Transverse colon (tissue), 4 donors: ENCODE measurements at regions not wholly inside any gene's neighbourhood (a gene's known extent, or its start where the extent isn't known, plus 50 kb on each side); places are given as distances from the start of the nearest gene placed in this dataset.
"Not testable (repeated sequence)": the region's sequence is repeated elsewhere in the genome, so short reads cannot be mapped to it uniquely, and the experiment has no call there.

ENCODE experiments used
- DNase-seq: peaks from one replicate; pipeline ENCODE4 v3.0.0-alpha.2; 2019
- H3K27ac ChIP-seq, 4 donors: fragments of 200-600 bp; sonication (generic); 2 replicates each; pipeline ENCODE4 v1.5.1; 2016 to 2018; ENCODE audit warnings: inconsistent platforms in 4 of 4
- H3K27me3 ChIP-seq: fragments of 200-600 bp; sonication (generic); 2 replicates; pipeline ENCODE4 v1.5.1; 2017; ENCODE audit warnings: inconsistent platforms
- H3K36me3 ChIP-seq, 4 donors: fragments of 200-600 bp; sonication (generic); 2 replicates each; pipeline ENCODE4 v1.5.1; 2017 to 2019; ENCODE audit warnings: inconsistent platforms in 4 of 4
- H3K4me1 ChIP-seq, 4 donors: fragments of 200-600 bp; sonication (generic); 2 replicates each; pipeline ENCODE4 v1.5.1; 2017 to 2020; ENCODE audit warnings: inconsistent platforms in 4 of 4
- H3K4me3 ChIP-seq, 4 donors: fragments of 200-600 bp; sonication (generic); 1 replicate in 1 of 4; 2 replicates in 3 of 4; pipeline versions ENCODE4 v1.5.1 to v1.6.1; 2017 to 2019; ENCODE audit warnings: inconsistent platforms in 4 of 4
- H3K9me3 ChIP-seq, 2 donors: fragments of 200-600 bp; sonication (generic); 2 replicates each; pipeline ENCODE4 v1.5.1; 2017 to 2019; ENCODE audit warnings: inconsistent platforms in 2 of 2
- EP300 ChIP-seq: sonication (generic); formaldehyde crosslinking; IDR thresholded peaks from one replicate; pipeline ENCODE4 v1.6.1; 2017; ENCODE audit warnings: antibody characterized with exemption, low read depth
- POLR2A ChIP-seq: fragments of 450-650 bp; IDR thresholded peaks from one replicate; pipeline ENCODE4 v1.6.1; 2016; ENCODE audit warnings: antibody characterized with exemption, mild to moderate bottlenecking, moderate library complexity
- POLR2AphosphoS5 ChIP-seq, 3 donors: sonication (generic); formaldehyde crosslinking; IDR thresholded peaks; one replicate each; pipeline ENCODE4 v1.6.1; 2016; ENCODE audit warnings: antibody characterized with exemption in 3 of 3
- WGBS, 2 donors: methylation state at CpG; one replicate each; pipeline ENCODE4 v1.1.5; 2018; ENCODE audit warnings: low coverage in 1 of 2; 5-methylcytosine and 5-hydroxymethylcytosine counted together
- in situ Hi-C, 4 donors: fragments of 200-750 bp; cut with MboI; loops; one replicate each; pipeline versions ENCODE4 v1.15.0 to v1.15.1; 2017; ENCODE audit warnings: low sequenced_read_pairs in 3 of 4, low pct_ligation_motif_present in 1 of 4, low pct_unique_long_range_greater_than_20kb in 1 of 4
- intact Hi-C: fragments of 100-400 bp; cut with DNase I; formaldehyde crosslinking; loops from one replicate; pipeline ENCODE4 v1.15.1; 2023; ENCODE audit warnings: low total_unique reads
- TF ChIP-seq, protein P1 (sequence below), 5 experiments: fragments of 200-600 bp in 3 of 5; fragments of 450-650 bp in 2 of 5; sonication (generic) in 3 of 5; IDR thresholded peaks; 1 replicate in 2 of 5; 2 replicates in 3 of 5; pipeline ENCODE4 v1.5.1; 2016 to 2017; ENCODE audit warnings: antibody characterized with exemption in 5 of 5, inconsistent platforms in 3 of 5, mild to moderate bottlenecking in 2 of 5, moderate library complexity in 1 of 5

DNA sequence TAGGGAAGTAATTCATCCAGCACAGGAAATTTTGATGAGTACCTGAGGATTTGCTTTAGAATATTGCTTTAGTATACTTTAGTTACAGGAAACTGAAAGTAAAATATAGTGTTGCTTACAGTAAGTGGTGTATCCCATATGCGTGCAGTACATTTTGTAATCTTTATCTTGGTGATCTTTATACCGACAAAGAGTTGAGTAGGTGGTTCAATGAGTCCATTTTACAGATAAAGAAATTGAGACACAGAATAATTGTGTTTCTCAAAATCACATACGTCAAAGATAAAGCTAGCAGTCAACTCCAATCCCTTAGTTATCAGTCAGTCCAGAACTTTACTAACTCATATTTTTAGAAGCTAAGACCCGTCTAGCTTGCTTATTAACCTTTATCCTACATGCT, 65.8 kb upstream of the E2F3 start:
- H3K4me3 ChIP-seq = no peak overlapping the region
- TF ChIP-seq EP300 = no peak
- H3K4me1 ChIP-seq = peaks cover 0 to 5% (median 1%) of the 10 kb centered on the region in 4 donors
- H3K27ac ChIP-seq = no peak overlapping the region
- no peak for DNase-seq
- no peaks in the 10 kb centered on the region for H3K9me3 ChIP-seq
- in situ Hi-C loops (no loop called here), intact Hi-C loops (no loop called here)
- 43 to 53% methylated on average over 4 of the region's 4 CpGs for WGBS, 2 donors
- H3K27me3 ChIP-seq = no peaks in the 10 kb centered on the region
- H3K36me3 ChIP-seq = no peaks in the 10 kb centered on the region

GRCh38 chr6:20338156-20338555, 63.5 kb upstream of the E2F3 start:
- H3K27ac ChIP-seq = no peak overlapping the region
- H3K36me3 ChIP-seq = no peaks in the 10 kb centered on the region
- 66 to 88% methylated on average over 2 of the region's 2 CpGs for WGBS, 2 donors
- no peaks in the 10 kb centered on the region for H3K9me3 ChIP-seq
- no peak for DNase-seq
- intact Hi-C loops = no loop called here
- no peak for TF ChIP-seq POLR2AphosphoS5 (IDR thresholded peaks at IDR 0.05)
- no peak for TF ChIP-seq EP300
- TF ChIP-seq, protein P1, sequence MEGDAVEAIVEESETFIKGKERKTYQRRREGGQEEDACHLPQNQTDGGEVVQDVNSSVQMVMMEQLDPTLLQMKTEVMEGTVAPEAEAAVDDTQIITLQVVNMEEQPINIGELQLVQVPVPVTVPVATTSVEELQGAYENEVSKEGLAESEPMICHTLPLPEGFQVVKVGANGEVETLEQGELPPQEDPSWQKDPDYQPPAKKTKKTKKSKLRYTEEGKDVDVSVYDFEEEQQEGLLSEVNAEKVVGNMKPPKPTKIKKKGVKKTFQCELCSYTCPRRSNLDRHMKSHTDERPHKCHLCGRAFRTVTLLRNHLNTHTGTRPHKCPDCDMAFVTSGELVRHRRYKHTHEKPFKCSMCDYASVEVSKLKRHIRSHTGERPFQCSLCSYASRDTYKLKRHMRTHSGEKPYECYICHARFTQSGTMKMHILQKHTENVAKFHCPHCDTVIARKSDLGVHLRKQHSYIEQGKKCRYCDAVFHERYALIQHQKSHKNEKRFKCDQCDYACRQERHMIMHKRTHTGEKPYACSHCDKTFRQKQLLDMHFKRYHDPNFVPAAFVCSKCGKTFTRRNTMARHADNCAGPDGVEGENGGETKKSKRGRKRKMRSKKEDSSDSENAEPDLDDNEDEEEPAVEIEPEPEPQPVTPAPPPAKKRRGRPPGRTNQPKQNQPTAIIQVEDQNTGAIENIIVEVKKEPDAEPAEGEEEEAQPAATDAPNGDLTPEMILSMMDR (IDR thresholded peaks at IDR 0.05) = no peak
- no peak for TF ChIP-seq POLR2A
- in situ Hi-C loops = no loop called here
- H3K4me3 ChIP-seq = no peak overlapping the region
- no peaks in the 10 kb centered on the region for H3K27me3 ChIP-seq
- peaks cover 0 to 5% (median 1%) of the 10 kb centered on the region in 4 donors for H3K4me1 ChIP-seq

DNA sequence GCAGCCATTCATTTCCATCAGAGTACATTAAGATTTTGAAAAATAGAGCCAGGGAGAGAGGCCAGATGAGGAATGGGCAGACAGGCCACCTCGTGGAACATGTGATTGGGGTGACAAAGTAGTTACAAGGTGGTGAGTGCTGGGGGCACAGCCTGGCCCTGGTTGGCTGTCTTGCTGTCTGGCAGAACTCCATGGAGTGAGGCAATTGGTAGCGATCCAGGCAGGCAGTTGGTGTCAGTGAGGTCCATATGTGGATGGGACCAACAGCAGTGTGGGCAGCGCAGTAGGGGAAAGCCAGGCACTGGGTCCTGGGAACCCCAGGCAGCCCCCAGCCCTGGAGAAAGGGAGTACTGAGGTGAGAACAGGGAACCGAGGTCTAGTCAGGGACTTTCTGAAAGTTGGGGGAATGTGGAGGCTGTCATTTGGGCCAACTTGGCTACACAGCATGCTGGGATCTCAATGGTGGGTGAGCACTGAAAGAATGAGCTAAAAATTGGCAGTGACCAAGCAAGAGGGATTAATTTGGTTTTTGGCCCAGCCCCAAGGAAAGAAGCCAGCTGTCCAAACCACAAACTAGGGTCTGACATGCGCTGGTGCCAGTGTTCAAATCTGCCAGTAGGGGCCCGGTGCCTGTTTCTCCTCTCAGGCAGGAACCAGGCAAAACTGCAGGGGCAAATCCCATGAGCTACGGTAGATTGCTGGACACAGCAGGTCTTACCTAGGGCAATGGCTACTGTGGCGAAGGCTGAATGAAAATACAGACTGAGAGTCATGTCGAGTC, 61.4 kb upstream of the E2F3 start:
- in situ Hi-C loops = no loop called here
- Histone ChIP-seq H3K4me3 (no peak overlapping the region), H3K36me3 (no peaks in the 10 kb centered on the region), H3K9me3 (no peaks in the 10 kb centered on the region), H3K27me3 (no peaks in the 10 kb centered on the region), H3K27ac (no peak overlapping the region), H3K4me1 (peaks cover 0 to 5% (median 1%) of the 10 kb centered on the region in 4 donors)
- no peak for TF ChIP-seq POLR2AphosphoS5 (IDR thresholded peaks at IDR 0.05)
- TF ChIP-seq, protein P1 (IDR thresholded peaks at IDR 0.05) = no peak
- TF ChIP-seq POLR2A = no peak
- no peak for TF ChIP-seq EP300
- WGBS, 2 donors = 67 to 83% methylated on average over 1 to 9 of the region's 9 CpGs
- intact Hi-C loops = no loop called here
- DNase-seq = no peak

DNA sequence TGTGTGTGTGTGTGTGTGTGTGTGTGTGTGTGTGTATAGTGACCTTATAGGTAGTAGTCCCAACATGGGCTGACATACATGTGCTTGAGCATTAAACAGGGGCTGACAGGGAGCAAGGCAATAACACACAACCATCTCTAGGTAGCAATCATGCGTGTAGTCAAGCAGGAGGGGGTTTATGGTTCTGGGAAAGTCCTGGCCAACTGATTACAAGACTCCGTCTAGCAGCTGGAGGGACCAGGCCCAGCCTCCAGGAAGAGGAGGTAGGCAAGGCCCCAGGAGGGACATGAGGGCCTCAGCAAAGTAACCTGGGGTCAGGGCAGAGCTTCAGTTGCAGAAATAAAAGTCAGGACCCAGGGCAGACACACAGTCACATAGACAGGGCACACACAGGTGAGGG, 60.6 kb upstream of the E2F3 start:
- H3K36me3 ChIP-seq = no peaks in the 10 kb centered on the region
- intact Hi-C loops = no loop called here
- no peak for DNase-seq
- peaks cover 0 to 4% (median 0%) of the 10 kb centered on the region in 4 donors for H3K4me1 ChIP-seq
- in situ Hi-C loops = no loop called here
- H3K9me3 ChIP-seq = no peaks in the 10 kb centered on the region
- H3K4me3 ChIP-seq = no peak overlapping the region
- 20 to 51% methylated on average over 1 to 2 of the region's 2 CpGs for WGBS, 2 donors
- no peaks in the 10 kb centered on the region for H3K27me3 ChIP-seq
- H3K27ac ChIP-seq = no peak overlapping the region
- TF ChIP-seq POLR2AphosphoS5 (IDR thresholded peaks at IDR 0.05) (no peak), EP300 (no peak), POLR2A (no peak)
- TF ChIP-seq, protein P1 (IDR thresholded peaks at IDR 0.05) = no peak

GRCh38 chr6:20341564-20341963, 60.1 kb upstream of the E2F3 start:
- H3K36me3 ChIP-seq = no peaks in the 10 kb centered on the region
- H3K4me1 ChIP-seq = no peaks in the 10 kb centered on the region
- TF ChIP-seq, protein P1 (IDR thresholded peaks at IDR 0.05) = no peak
- TF ChIP-seq EP300 (no peak), POLR2AphosphoS5 (IDR thresholded peaks at IDR 0.05) (no peak), POLR2A (no peak)
- in situ Hi-C loops (no loop called here), intact Hi-C loops (no loop called here)
- no peak for DNase-seq
- no peaks in the 10 kb centered on the region for H3K9me3 ChIP-seq
- WGBS, 2 donors = 69 to 78% methylated on average over 2 to 4 of the region's 4 CpGs
- H3K27me3 ChIP-seq = no peaks in the 10 kb centered on the region
- no peak overlapping the region for H3K4me3 ChIP-seq
- H3K27ac ChIP-seq = no peak overlapping the region

GRCh38 chr6:20346948-20347347, 54.7 kb upstream of the E2F3 start:
- H3K36me3 ChIP-seq, H3K27ac ChIP-seq, intact Hi-C loops, H3K4me3 ChIP-seq, H3K4me1 ChIP-seq, H3K27me3 ChIP-seq, in situ Hi-C loops, H3K9me3 ChIP-seq, DNase-seq: not testable (repeated sequence)
- WGBS, 2 donors = 80 to 86% methylated on average over 3 to 4 of the region's 4 CpGs
